Effector CD8-positive, alpha-beta T cell (primary cell): ENCODE measurements at regions not wholly inside any gene's neighbourhood (a gene's known extent, or its start where the extent isn't known, plus 50 kb on each side); places are given as distances from the start of the nearest gene placed in this dataset.
"Not testable (repeated sequence)": the region's sequence is repeated elsewhere in the genome, so short reads cannot be mapped to it uniquely, and the experiment has no call there.

ENCODE experiments used
- DNase-seq: peaks from one replicate; lab custom pipeline; 2025; lab: John Stamatoyannopoulos, UW

DNA sequence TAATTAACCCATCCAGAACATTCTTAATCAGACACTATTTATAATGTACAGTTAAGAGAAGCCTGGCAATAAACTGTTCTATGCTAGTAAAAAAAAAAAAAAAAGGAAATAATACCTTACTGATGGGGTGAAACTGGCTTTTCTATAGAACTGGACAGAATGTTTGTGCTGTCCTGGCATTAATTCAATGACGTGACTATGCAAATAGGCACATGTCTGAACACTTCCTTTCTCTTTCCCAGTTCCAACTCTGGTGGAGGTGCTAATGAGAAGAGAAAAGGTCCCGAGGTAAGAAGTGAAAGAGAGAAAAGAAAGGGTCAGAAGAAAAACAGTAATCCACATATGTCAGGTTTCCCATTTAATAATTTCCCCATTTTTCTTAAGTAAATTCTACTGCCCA lies 508.4 kb downstream of the ZEB2 start:
- no peak for DNase-seq

DNA sequence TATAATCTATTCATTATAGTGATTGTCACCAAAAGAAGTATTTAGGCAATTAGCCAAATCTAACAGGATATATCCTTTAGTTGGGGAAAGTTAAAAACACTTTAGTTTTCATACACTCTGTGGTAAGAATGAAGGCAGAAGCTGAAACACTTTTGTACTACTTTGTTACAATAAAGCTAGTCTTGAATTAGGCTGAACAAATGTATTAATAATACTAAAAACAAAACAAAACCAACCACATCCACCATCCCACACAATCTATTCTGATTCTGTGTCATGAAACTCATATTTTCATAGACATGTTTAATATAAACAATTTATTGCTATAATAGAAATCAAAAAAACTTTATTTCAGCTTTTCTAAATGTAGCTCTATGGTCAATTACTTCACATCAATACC lies 508.8 kb downstream of the ZEB2 start:
- DNase-seq = no peak

DNA sequence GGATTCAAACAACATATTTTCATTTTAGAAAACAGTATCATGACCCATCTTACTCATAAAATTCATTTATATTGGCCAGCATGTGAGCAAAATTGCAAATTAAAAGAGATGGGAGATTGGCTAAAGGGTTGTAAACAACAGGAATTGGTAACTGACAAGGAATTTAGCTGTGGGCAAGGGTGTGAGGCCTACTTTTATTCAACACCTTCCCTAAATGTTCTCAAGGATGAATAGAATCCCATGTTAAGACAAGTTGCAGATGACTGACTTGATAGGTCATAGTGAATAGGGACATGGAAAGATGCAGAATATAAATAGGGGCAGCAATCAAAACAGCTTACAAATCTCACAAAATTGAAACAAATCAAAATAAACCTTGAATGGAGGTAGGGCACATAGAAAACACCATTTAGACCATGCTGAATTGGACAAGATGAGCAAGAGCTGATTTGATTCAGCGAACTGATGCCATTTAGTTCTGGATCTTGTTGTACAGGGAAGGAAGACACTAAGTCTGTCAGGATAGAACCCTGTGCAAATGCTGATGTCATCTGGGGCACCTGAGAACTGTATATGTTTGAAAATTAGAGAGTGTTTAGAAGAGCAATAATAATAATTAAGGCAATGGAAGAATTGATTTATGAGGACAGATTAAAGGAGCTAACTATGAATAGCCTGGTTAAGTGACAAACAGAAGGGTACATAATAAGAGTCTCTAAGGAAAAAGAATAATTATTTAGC lies 509.7 kb downstream of the ZEB2 start:
- DNase-seq = no peak

DNA sequence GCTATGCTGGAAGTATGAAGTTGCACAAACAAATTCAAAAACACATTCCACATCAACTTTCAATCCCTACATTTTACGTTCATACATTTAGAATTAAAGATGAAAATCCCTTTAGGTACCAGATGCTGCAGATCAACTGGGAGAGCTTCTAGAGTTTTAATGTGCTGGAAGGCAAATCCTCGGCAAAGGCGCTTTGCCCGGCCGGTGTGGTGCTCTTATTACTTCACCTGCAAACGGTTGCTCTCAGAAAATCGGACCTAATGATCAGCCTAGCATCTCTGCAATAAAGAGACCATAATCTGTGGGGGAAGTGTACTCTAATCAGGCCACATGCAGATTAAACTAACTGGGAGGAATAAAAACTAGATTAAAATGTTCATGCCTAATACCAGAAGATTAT lies 513.8 kb downstream of the ZEB2 start:
- no peak for DNase-seq

DNA sequence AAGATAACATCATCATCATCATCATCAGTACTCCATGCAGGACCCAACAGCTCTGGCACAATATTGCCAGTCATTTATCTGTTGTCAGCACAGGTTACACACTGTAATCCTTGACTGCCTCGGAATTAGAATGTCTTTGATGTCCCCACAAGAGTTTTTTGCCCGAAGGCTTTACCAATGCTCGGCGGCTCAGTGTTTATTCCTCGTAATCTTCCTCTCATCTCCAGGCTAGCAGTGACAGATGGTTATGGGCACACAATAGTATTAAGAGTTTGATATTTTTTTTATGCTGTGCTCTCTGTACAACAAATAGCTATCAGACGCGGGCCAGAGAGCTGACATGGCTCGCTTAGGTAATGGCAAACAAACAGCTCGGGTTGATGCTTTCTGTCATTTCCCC lies 515.2 kb downstream of the ZEB2 start:
- no peak for DNase-seq

DNA sequence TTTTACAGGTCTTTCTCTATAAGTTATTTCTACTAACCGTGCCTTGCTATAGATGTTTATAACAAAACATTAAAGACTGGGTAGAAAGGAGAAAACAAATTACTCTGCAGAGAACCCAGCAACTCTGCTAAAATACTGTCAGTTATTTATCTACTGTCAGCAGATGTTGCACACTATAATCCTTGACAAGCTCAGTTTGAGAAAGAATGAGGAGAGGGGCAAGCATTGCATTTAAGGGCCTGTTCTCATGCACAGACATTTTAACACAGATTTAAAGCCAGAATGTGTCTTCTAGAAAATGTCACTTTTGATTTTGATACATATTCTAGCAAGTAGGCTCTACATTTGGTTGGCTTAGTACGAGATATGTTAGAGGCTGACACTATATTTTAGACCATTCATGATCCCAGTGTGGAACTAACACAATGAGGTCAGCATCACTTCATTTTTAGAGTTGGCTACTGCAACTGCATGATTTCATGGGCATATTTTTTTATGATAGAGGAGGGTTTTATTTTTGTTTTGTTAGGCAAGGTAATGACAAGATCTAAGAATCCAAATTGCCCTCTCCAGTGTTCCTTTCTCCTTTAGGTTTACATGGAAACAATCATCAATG lies 516.4 kb downstream of the ZEB2 start:
- no peak for DNase-seq

DNA sequence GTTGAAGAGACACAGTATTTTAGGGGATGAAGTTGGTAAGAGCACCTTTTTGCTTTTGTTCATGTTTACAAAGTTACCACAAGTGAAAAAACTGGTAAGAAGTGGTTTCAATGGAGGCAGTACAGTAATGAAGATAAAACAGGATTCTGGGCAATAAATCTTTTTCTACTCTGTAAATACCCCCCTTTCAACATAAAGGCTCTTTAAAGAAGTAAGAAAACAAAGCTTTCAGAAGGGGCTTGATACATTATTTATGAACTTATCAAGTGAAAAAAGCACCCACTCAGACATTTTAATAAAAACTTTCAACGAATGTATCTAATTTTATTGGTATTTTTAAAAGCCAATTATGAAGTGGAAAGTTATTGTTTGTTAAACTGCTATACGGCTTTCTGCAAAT lies 522.9 kb downstream of the ZEB2 start:
- DNase-seq = no peak

DNA sequence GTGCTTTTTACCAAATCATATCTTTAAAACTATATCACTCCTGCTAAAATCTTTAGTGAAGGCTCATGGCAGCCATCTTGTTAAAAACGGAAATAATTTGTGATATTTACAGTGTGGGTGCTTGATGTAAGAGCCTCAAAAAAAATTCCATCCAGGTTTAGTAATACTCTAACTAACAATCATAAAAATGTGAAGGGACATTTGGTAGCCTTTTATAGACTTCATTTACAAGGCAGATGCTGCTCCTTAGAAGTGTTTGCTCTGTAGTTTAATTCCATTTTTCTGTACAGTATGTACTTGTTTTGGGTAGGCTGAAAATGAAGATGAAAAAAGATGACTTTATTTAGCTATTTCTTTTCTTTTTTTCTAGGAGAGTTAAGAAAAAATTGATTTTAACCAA lies 525.0 kb downstream of the ZEB2 start:
- no peak for DNase-seq

DNA sequence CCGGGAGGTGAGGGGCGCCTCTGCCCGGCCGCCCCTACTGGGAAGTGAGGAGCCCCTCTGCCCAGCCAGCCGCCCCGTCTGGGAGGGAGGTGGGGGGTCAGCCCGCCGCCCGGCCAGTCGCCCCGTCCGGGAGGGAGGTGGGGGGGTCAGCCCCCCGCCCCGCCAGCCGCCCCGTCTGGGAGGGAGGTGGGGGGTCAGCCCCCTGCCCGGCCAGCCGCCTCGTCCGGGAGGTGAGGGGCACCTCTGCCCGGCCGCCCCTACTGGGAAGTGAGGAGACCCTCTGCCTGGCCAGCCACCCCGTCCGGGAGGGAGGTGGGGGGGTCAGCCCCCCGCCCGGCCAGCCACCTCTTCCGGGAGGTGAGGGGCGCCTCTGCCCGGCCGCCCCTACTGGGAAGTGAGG lies 528.3 kb downstream of the ZEB2 start:
- DNase-seq = not testable (repeated sequence)

DNA sequence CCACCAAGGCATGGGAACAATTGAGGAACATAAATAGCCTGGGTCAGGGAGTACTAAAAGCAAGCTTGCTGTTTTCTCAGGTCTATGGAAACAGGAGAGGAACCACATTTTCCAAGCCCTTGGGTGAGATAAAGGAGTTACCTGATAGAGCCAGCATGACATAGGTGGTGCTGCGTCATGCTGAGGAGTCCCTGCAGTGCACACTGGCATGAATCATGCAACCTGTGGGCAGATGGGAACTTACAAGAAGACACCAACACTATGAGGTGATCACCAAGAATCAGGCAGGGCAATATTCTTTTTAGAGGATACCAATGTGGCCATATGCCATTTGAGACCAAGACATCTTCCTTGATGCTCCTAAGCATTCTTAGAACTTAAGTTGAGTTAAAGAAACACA lies 531.8 kb downstream of the ZEB2 start:
- DNase-seq = no peak

DNA sequence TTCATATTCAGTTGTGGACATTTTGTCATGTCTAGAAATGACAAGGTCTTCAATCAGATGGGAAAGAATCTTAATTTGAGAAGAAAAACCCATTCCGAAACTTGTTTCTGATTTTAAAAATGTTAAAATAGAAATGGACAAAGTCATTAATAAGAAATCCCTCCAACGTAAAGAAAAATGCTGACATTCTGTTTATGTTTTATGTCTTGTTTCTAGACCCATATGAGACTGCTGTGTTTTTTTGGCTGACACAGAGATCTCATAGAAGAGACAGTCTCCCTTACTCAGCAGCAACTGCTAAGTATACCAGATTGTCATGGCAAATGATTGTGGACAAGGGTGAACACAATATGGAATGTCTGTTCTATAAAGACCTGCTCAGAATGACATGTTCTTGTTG lies 538.5 kb downstream of the ZEB2 start:
- DNase-seq = no peak

DNA sequence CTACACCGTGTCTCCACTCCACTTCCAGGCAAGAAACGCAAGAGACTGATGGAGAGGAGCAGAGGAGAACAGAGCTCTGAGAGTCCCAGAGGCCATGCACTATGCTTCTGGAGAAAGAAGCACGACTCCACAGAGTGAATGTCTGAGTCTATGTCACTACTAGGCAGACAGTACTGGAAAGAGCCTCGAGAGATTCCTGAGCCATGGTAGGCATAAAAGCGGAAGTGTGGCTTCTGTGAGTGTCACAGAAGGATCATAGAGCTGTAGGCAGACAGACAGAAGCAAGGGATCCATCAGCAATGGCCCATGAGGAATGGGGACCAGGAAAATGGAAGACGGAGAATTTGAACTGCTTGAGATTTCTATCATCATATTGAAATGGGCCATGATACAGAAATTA lies 542.6 kb downstream of the ZEB2 start:
- no peak for DNase-seq

DNA sequence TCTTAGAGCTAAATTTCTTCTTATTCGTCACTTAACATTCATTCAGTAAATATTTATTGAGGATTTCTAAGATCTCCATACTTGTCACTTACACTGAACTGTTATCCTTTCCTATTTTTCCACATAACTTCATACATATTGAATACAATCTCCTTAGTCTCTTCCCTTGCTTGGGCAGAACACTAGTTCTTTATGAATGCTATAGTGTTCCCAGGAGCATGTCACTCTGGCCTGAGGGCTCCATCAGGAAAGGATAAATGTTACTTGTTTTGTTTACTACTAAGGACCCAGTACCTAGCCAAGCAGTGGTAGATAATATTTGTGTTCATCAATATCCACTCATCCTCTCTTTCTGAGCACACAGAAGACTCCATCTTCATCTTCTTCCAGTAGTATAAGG lies 544.7 kb downstream of the ZEB2 start:
- no peak for DNase-seq

DNA sequence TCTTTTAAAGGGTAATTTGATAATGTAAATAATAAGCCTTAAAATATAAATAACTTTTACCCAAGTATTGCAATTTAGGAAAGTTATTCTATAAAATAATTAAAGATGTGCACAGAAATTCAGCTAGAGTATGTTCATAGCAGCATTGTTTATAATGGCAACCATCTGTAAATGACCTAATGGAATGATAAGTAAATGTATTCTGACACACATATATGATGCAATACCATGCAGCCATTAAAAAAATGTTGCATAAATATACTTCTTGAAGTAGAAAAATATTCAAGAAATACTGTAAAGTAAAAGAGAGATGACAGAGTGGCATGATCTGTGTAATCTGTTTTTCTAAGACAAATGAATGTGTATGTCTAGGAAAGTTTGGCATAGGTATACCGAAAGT lies 545.7 kb downstream of the ZEB2 start:
- no peak for DNase-seq

DNA sequence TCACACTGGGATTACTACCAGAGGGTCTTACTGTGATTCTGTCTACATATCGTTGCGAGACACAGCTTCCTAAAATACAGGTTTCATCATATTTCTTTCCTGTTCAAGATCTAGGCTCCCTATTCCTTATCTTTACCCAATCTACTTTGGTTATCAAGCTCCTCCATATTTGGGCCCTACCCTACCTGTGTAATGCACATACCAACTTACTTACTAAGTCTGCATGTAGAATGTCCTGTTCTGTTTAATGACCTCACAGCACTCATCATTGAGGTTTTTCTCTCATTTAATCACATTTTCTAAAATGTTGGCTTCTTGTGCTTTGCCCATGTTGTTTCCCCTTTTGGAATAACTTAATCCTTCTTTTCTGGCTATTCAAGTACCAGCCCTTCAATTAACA lies 551.1 kb downstream of the ZEB2 start:
- DNase-seq = no peak

DNA sequence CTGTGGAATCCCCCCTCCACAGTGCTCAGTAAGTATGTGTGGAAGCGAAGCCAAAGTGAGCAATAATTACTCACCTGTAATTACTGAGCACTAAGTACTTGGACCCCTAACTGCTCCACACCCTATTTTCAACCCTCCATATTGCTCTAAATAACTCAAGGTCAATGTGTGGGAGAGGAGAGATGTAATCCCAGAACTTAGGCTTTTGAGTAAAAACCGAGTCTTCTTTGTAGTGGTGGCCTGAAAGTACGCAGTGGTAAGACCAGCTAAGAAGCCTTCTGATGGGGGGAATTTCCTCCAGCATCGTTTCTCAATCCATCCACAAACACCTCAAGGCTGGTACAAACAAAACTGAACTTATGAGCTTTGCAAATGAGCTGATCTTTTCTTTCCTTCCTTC lies 551.6 kb downstream of the ZEB2 start:
- DNase-seq = no peak

DNA sequence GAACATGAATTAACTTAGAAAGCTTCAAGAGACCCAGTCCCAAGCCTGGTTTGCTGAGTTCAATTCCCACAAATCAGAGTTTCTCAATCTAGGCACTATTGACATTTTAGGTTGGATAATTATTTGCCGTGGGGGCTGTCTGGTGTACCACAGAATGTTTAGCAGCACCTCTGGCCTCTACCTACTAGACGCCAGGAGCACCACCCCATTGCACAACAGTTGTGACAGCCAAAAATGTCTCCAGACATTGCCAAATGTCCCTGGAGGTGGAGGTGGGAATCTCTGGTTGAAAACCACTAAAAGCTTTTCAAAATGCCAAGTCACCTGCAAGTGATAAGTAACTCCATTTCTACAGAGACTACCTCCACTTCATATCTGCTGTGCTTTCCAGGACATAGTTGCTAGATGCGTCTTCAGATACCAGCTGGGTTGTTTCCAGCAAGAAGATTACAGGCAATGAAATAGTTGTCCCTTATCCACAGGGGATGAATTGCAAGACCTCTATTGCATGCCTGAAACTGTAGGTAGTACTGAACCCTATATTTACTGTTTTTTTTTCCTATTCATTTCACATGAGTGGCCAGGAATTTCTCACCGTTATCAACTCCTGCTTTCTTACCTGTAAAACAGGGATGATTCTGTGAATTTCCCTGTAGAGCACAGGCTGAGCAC lies 554.3 kb downstream of the ZEB2 start:
- DNase-seq = no peak

DNA sequence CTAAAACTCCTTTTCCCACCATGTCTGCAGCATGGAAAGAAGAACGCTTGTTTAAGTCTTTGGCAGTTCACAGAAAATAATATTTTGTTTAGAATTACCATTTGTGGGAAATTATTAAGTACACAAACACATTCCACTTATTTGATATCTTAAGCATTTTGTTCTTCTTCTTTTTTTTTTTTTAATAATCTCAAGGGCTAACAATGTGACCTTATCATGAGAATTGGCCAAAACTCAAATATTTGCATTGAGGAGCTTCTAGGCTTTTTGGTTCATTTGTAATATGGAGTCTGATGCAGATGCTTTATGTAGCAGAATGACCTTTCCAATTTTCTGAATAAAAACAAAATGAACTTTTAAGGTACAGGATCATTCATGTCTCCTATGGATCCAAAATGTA lies 555.0 kb downstream of the ZEB2 start:
- no peak for DNase-seq

DNA sequence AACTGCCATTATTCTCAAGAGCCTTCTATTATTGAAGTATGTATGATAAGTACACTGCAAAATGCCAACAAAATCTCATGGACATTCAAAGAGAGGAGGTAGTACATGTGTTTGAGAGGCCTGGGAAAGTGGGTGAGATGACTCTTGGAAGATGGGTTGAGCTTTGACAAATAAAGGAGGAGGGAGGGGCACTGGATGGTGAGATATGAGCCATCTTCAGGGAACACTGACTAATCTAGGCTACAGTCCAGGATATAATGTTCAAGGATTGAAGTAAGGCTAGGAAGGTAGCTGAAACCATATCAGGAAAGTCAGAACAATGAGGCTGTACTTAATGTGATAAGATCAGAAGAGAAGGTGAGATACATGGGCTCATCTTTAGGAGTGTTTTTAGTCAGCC lies 559.7 kb downstream of the ZEB2 start:
- no peak for DNase-seq

DNA sequence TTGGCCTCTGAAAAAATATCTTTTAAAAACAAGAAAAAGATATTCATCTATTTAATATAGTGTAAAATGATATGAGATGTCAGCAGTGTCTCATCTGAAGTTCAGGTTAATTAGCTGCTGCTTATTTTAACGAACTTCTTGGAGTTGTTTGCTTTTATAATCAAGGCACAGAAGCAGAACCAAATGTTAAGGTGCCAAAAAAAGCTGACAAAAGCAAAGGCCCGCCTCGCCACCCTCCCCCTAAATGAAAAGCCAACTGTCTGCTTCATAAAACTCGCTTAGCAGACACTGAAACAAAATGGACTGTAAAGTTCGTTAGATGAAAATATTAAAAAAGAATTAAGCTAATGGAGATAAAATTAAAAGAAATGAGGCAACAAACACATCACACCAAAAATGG lies 562.6 kb downstream of the ZEB2 start:
- DNase-seq = no peak

DNA sequence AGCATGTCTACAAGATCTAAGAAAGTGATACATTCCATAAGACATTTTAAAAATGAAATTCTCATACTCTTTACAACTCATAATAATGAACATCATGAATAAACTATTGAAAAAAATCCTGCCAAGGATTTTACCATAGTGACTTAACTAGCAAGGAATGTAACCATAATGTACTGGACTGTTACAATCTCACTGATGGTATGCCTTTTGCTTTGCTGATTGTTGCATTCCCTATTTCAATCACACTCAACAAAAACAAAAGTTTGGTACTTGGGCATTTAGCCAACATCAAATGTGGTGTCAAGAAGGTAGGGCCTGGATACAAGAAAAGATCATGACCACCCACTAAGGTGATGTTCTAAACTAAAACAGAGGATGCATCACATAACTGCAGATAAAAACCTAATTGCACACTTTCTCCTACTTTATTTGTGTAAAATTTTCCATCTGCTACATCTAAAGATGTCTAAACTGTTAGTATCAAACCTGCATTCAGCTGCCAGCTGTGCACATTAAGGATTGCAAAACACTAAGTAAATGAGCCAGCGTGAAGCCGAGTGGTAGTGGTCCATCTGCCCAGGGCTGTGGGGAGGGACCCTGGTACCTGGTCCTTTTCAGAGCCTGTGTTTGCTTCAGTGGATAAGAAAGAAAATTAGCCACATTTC lies 564.4 kb downstream of the ZEB2 start:
- no peak for DNase-seq

DNA sequence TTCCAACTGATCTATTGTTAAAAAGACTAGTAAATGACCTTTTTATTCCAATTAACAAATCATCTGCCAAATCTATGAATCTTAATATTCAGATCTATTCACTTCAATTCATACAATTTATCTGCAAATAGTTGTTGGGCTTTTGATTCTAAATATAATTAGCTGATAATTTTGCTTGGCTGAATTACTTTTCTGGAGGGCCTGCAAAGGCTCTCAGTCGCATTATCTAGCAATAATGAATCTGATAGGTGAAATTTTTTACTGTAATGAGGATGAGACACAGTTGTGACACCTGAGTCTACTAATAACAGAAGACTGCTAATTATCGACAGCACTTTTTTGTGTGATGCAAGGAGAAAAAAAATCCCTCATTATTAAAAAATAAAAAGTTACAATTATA lies 565.1 kb downstream of the ZEB2 start:
- no peak for DNase-seq

DNA sequence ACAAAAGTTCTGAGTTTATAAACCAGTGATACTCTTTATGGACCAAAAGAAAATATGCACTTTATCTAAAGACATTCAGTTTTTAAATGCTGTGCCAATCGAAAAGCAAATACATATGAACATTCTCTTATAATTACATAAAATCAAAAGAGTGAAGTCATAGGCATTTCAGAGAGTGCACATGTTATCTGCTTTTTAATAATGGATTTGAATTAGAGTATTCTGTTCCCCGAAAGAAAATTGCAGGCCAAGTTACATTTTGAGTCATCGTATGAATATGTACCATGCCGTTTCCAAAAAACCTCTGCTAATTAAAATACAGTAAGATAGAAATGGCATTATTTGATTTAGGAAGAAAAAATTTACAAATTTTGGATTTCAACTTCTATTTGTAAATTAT lies 565.7 kb downstream of the ZEB2 start:
- no peak for DNase-seq
